Stimulated activated naive CD8-positive, alpha-beta T cell treated with anti-CD3 and anti-CD28 coated beads, Interleukin-15, amount 100 ng/mL, for 72 hours (primary cell): ENCODE measurements at regions not wholly inside any gene's neighbourhood (a gene's known extent, or its start where the extent isn't known, plus 50 kb on each side); places are given as distances from the start of the nearest gene placed in this dataset.

ENCODE experiments used
- ATAC-seq: fragments of 150-1000 bp; cut with Tn5 transposase; 2 replicates; pipeline ENCODE4 v1.10.0; 2021; ENCODE audit warnings: mild to moderate bottlenecking, moderate library complexity
- DNase-seq, 2 donors: peaks; one replicate each; pipeline ENCODE4 v3.0.0; 2021 to 2022
- H3K27ac Mint-ChIP-seq, 2 donors: one replicate each; pipeline ENCODE4 v1.8.0; 2022; ENCODE audit warnings: mild to moderate bottlenecking in 2 of 2, mixed read lengths in 2 of 2, moderate library complexity in 2 of 2
- H3K27me3 Mint-ChIP-seq: one replicate; pipeline ENCODE4 v1.8.0; 2022; ENCODE audit warnings: mixed read lengths
- H3K4me1 Mint-ChIP-seq: one replicate; pipeline ENCODE4 v1.8.0; 2022; ENCODE audit warnings: mild to moderate bottlenecking, mixed read lengths
- H3K4me3 Mint-ChIP-seq, 2 donors: one replicate each; pipeline ENCODE4 v1.8.0; 2022; ENCODE audit warnings: mild to moderate bottlenecking in 2 of 2, mixed read lengths in 2 of 2, moderate library complexity in 1 of 2
- H3K9me3 Mint-ChIP-seq, 2 donors: one replicate each; pipeline ENCODE4 v1.8.0; 2022; ENCODE audit warnings: mixed read lengths in 2 of 2

DNA sequence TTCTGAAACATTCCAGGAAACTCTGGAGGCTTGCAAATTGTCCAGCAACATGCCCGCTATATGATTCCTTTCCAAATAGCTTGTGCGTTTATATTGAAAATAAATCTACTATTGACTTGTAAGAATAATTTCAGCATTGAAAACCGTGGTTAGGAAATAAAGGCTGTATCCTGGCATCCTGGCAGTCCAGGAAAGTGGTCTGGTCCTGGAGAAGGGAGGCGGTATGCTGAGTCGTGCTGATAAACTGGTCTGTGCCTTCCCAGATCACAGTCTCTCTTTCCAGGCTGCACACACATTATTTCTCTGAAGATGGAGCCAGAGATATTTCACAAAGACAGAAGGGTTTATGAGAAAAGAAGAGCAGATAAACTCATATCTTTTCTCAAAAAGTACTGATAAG, 350.1 kb upstream of the COBL start:
- Mint-ChIP-seq H3K27ac (no peak overlapping the region), H3K4me1 (no peaks in the 10 kb centered on the region), H3K4me3 (no peak overlapping the region), H3K9me3 (peaks cover 0 to 14% of the 10 kb centered on the region in 2 donors), H3K27me3 (no peaks in the 10 kb centered on the region)
- ATAC-seq, result no peak
- no peak for DNase-seq

DNA sequence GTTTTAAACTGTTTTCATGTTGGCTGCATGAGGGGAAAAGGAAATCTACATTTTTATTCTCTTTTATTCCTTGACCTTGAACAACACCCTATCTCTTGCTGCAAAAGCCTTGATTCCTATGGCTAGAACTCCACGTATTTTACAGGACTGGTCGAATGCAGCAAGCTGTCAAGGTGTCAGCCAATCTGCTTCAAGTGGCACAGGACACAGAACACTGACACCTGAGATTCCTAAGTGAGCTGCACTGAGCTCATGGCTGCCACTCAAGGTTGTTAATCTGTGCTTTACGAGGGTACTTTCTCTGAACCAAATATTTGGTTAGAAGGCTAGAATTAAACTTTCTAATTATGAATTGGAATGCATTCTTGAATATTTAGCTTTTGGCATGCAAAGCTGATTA, 349.7 kb upstream of the COBL start:
- no peak for DNase-seq
- no peaks in the 10 kb centered on the region for H3K4me1 Mint-ChIP-seq
- no peak for ATAC-seq
- no peaks in the 10 kb centered on the region for H3K27me3 Mint-ChIP-seq
- H3K4me3 Mint-ChIP-seq, result no peak overlapping the region
- H3K9me3 Mint-ChIP-seq, result peaks cover 0 to 14% of the 10 kb centered on the region in 2 donors
- H3K27ac Mint-ChIP-seq, result no peak overlapping the region

DNA sequence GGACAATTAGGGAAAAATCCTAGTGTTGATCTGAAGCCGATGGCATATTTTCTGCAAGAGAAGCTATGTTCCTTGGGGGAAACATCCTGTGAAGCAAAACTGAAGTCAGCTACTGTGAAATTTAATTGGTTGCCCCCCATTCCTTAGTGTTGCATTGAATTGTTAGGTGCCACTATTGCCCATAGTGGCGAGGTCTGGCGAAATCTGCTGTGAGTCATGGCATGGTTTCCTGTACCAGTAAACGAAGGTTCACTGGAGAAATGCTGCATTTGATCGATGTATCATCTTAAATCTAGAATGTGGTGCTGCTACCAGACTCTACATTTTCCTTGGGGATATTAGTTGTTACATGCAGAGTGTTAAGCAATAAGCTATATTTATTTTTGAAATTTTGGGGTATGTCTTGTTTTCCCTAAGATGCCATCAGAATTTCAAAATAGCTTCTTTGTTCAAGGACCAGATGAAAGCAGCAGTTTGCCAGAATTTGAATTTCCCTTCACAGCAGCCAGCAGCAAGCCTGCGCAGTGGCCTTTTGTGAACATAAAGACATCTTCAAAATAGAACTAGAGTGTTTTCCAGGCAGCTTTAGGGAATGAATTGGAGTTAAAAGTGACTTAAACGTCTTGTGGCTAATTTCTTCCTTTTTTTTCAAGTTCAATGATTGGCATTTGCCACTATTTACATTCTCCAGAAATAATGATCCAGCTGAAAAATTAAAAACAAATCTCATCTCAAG, 348.6 kb upstream of the COBL start:
- H3K4me3 Mint-ChIP-seq, result no peak overlapping the region
- H3K27me3 Mint-ChIP-seq, result no peaks in the 10 kb centered on the region
- H3K27ac Mint-ChIP-seq, result no peak overlapping the region
- H3K4me1 Mint-ChIP-seq, result no peaks in the 10 kb centered on the region
- ATAC-seq (no peak), DNase-seq (no peak)
- peaks cover 0 to 7% of the 10 kb centered on the region in 2 donors for H3K9me3 Mint-ChIP-seq

DNA sequence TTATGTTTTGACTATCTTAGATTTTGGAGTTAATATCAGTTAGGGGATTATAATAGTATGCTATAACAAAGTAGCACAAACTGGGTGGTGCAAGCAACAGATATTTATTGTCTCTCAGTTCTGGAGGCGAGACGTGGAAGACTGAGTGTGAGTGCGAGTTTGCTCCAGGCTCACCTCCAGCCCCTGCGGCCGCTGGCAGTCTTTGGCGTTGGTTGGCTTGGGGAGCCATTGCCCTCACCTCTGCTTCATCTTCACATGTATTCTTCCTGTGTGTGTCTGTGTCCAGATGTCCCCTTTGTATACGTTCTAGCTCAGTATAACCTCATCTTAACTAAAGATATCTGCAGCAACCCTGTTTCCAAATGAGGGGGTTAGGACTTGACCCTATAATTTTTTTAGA, 343.9 kb upstream of the COBL start:
- Mint-ChIP-seq H3K4me3 (no peak overlapping the region), H3K27ac (no peak overlapping the region), H3K4me1 (no peaks in the 10 kb centered on the region), H3K9me3 (no peaks in the 10 kb centered on the region), H3K27me3 (no peaks in the 10 kb centered on the region)
- DNase-seq, result no peak
- no peak for ATAC-seq

DNA sequence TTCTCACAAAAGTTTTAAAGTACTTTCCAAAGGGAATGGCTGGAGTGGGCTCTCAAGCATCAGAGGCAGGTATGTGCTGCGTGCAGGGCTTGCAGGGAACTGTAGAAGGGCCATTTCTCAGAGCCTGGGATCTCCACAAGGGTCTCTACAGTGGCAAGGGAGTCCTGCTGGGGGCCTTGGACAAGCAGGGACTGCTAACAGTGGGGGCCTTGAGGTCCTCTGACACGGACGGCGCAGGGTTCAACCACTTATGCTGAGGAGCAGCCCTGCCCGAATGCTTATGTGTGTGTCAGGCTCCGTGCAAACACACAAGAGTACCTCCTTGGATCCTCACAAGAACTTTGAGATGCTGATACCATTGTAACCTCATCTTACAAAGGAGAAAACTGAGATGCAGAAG, 342.1 kb upstream of the COBL start:
- H3K27ac Mint-ChIP-seq, result no peak overlapping the region
- ATAC-seq, result no peak
- H3K4me1 Mint-ChIP-seq, result no peaks in the 10 kb centered on the region

DNA sequence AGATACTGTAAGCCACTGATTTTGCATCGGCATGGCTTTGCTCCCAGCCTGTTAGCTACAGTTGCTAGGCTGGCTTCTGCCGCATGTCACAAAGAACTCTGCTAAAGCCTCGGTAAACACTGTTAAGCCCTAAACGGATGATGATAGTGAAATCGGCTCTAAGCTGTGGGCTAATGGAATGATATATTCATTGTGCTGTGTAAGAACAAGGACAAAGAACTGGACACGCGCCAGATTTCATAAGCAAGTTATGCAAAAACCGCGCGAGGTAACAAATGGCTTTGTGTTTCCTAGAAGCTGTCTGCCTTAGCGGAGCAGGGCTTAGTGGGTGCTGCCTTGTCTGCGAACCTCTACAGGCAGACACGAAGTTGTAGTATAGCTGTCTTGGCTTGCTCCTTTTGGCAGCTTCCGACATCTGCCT, 331.3 kb upstream of the COBL start:
- Mint-ChIP-seq H3K9me3 (peaks cover 0 to 4% of the 10 kb centered on the region in 2 donors), H3K27ac (no peak overlapping the region), H3K4me1 (no peaks in the 10 kb centered on the region), H3K27me3 (no peaks in the 10 kb centered on the region), H3K4me3 (no peak overlapping the region)
- ATAC-seq (no peak), DNase-seq (no peak)

More for the DNA sequence above, 342.1 kb upstream of the COBL start:
- H3K9me3 Mint-ChIP-seq, result no peaks in the 10 kb centered on the region
- H3K4me3 Mint-ChIP-seq, result no peak overlapping the region
- no peak for DNase-seq
- H3K27me3 Mint-ChIP-seq, result no peaks in the 10 kb centered on the region

DNA sequence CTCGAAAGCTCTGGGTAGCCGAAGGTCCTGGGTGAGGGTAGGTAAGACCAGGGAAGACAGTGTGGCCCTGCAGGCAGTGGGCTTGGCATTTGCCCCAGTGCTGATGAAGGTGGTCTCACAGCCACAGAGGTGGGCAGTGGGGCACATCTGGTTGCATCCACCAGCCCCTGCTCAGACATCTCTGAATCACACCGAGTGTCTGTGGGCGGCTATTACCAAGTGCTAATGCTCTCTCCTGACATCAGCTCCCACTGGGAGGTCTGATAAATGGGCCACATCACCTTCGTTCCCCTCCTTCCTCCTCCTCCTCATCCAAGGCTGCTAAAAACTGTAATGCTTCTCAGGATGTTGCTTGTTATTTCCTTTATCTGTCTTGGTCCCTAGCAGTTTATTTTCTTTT, 330.9 kb upstream of the COBL start:
- no peak overlapping the region for H3K4me3 Mint-ChIP-seq

DNA sequence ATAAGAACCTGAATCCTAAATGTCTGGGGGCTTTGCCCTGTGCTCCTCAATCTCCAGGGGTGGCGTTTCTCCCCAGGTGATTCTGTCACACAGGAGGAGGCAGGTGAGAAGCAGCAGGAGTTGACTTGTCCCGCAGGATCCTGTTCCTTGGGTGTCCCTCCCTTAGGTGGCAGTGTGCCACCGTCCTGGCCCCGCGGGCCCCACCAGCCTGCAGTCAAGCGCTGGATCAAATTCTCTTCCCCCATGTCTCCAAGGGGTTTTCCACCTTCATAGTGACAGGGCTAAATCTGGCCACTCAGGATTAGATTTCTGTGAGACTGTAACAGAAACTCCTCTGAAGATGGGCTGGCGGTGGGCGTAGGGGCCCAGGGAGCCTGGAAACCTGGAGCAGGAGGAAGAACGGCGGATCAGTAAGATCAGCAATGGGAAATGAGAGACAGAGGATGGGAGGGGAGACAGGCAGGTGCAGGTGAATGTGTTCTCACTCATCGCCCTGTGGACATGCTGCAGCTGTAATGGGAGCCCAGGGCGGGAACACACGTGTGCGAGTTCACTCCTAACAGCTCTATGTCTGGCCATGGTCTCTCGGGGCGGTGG, 329.2 kb upstream of the COBL start:
- H3K4me3 Mint-ChIP-seq, result no peak overlapping the region
- H3K9me3 Mint-ChIP-seq, result peaks cover 0 to 4% of the 10 kb centered on the region in 2 donors
- DNase-seq (no peak), ATAC-seq (no peak)
- no peaks in the 10 kb centered on the region for H3K4me1 Mint-ChIP-seq
- no peaks in the 10 kb centered on the region for H3K27me3 Mint-ChIP-seq
- no peak overlapping the region for H3K27ac Mint-ChIP-seq

More for the DNA sequence above, 330.9 kb upstream of the COBL start:
- H3K9me3 Mint-ChIP-seq, result peaks cover 0 to 4% of the 10 kb centered on the region in 2 donors
- H3K4me1 Mint-ChIP-seq, result no peaks in the 10 kb centered on the region
- DNase-seq (no peak), ATAC-seq (no peak)
- H3K27ac Mint-ChIP-seq, result no peak overlapping the region
- no peaks in the 10 kb centered on the region for H3K27me3 Mint-ChIP-seq

DNA sequence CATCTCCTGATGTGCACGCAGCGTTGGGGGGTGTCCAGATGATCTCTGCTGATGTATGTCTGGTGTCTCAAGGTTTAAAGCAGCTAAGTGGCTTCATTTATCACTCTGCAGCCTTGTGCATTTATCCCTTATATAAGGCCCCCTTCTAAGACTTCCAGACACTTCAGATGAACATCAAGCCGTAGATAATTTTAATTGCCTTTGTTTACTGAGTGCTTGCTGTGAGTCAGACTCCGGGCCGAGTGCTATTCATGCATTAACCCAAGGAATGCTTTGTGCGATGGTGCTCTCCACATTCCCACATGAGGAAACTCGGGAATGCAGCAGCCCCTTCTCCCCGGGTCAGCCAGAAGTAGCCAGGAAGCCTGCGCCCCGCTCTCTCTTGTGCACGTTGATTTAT, 328.6 kb upstream of the COBL start:
- ATAC-seq, result no peak
- Mint-ChIP-seq H3K27me3 (no peaks in the 10 kb centered on the region), H3K9me3 (peaks cover 0 to 4% of the 10 kb centered on the region in 2 donors), H3K4me1 (no peaks in the 10 kb centered on the region), H3K27ac (no peak overlapping the region), H3K4me3 (no peak overlapping the region)
- DNase-seq, result no peak

DNA sequence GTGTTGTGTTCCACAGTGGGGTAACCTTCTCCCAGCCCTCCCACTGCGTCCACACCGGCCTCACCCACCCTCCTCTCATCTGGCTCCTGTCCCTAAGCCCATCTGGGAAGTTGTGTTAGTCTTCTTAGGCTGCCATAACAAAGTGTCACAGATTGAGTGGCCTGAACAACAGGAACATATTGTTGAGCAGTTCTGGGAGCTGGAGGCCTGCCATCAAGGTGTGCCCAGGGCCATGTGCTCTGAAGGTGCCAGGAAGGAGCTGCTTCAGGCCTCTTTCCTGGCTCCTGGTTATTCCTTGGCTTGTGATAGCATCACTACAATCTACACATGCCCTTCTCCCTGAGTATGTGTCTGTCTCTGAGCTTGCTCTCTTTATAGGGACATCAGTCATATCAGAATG, 327.6 kb upstream of the COBL start:
- no peaks in the 10 kb centered on the region for H3K4me1 Mint-ChIP-seq
- H3K27ac Mint-ChIP-seq, result no peak overlapping the region
- no peaks in the 10 kb centered on the region for H3K27me3 Mint-ChIP-seq
- no peak for DNase-seq
- no peak for ATAC-seq
- no peak overlapping the region for H3K4me3 Mint-ChIP-seq
- peaks cover 0 to 4% of the 10 kb centered on the region in 2 donors for H3K9me3 Mint-ChIP-seq

DNA sequence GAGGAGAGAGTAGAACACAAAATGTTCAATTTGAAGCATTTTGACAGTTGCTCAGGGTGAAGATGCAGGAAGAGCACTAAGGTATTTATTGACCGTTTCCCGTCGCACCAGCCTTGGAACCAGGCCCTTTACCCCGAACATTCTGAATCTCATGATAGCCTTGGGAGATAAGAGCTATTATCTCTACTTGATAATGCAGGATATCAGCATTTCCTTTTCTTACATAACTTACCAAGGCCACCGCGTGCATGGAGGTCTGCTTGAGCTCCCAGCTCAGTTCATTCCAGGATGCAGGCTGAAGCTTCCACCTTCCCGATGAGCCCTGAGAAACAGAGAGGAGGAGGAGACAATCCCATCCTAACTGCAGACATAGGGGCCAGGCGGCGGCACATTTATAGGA, 324.2 kb upstream of the COBL start:
- Mint-ChIP-seq H3K27ac (no peak overlapping the region), H3K4me1 (no peaks in the 10 kb centered on the region), H3K9me3 (no peaks in the 10 kb centered on the region), H3K4me3 (no peak overlapping the region), H3K27me3 (no peaks in the 10 kb centered on the region)
- ATAC-seq, result no peak
- DNase-seq, result no peak

DNA sequence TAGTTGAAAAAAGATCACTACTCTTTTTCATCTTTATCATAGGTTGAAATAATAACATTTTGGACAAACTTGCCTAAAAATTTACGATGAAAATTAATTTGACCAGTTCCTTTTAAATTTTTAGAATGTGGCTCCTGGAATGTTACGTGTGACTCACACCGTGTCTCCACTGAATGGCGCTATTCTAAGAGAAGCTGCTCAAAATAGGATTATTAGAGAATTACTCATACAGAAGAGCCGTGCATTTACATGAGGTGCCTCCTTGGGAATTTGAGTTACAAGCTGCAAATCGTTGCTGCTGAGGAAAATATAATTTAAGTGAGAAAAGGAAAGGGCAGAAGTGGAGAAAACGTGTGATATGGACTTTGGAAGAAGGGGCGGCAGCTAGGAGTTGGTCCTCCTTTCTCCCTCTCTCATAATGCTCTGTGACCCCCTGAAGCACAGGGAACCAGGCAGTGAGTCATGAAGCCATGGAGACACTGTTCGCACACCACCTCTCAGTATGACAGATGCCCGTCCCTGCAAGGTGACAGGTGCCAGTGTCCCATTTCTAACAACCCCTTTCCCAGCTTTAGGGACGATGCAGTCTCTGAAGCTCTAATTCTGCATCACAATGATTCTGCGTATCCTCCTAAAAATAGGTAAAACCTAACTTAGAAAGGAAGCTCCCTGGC, 323.2 kb upstream of the COBL start:
- no peak overlapping the region for H3K27ac Mint-ChIP-seq
- DNase-seq, result no peak
- no peaks in the 10 kb centered on the region for H3K27me3 Mint-ChIP-seq
- no peak for ATAC-seq
- no peaks in the 10 kb centered on the region for H3K4me1 Mint-ChIP-seq
- no peaks in the 10 kb centered on the region for H3K9me3 Mint-ChIP-seq
- H3K4me3 Mint-ChIP-seq, result no peak overlapping the region

DNA sequence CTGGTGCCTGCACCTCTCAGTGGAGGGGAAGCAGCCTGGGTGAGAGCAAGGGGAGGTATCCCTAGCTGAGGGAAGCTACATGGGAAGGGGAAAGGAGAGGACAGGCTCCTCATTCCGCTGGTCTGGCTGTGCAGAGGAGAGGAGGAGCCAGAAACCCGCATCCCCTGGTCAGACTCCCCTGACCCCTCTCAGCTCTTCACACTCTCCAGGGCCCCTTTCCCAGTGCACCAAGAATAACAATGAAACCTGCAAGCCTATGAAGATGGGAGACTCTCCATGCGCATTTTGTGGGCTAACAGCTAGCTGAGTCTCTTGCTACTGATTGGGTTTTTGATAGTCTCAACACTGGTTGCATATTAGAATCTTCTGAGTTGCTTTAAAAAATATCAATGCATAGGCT, 319.9 kb upstream of the COBL start:
- DNase-seq (no peak), ATAC-seq (no peak)
- no peaks in the 10 kb centered on the region for H3K27me3 Mint-ChIP-seq
- no peaks in the 10 kb centered on the region for H3K4me1 Mint-ChIP-seq
- no peak overlapping the region for H3K27ac Mint-ChIP-seq
- H3K9me3 Mint-ChIP-seq, result peaks cover 0 to 7% of the 10 kb centered on the region in 2 donors
- H3K4me3 Mint-ChIP-seq, result no peak overlapping the region

DNA sequence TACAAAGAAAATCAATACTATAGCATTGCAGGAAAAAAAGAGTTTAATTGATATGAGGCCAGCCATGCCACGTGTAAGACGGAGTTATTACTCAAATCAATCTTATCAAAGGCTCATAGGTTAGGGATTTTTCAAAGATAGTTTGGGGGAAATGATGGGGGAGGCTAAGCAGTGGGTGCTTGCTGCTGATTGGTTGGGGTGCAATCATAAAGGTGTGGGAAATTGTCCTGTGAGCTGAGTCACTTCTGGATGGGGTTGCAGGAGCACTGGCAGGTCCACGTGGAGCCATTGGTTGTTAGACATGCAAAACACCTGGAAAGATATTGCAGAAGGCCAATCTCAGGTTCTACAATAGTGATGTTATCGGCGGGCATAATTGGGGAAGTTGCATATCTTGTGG, 319.2 kb upstream of the COBL start:
- no peaks in the 10 kb centered on the region for H3K4me1 Mint-ChIP-seq

DNA sequence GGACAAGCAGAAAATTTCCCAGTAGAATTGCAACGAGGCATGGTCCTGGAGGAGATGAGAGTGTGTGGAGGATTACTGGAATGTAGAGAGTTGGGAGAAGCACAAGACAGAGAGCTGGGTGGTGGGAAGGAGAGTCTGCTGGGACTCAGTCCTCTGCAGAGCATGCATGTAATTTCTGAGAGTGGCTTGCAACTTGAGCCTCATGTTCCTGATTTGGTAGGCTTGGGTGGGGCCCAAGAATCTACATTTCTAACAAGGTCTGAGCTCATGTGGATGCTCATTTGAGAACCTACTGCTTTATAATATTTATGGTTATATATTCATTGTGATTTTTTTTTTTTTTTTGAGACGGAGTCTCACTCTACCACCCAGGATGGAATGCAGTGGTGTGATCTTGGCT, 317.9 kb upstream of the COBL start:
- ATAC-seq (no peak), DNase-seq (no peak)
- Mint-ChIP-seq H3K9me3 (peaks cover 0 to 15% of the 10 kb centered on the region in 2 donors), H3K27ac (no peak overlapping the region), H3K4me1 (no peaks in the 10 kb centered on the region), H3K4me3 (no peak overlapping the region), H3K27me3 (no peaks in the 10 kb centered on the region)

More for the DNA sequence above, 319.2 kb upstream of the COBL start:
- no peak overlapping the region for H3K4me3 Mint-ChIP-seq
- H3K27ac Mint-ChIP-seq, result no peak overlapping the region
- H3K9me3 Mint-ChIP-seq, result peaks cover 0 to 13% of the 10 kb centered on the region in 2 donors
- DNase-seq (no peak), ATAC-seq (no peak)
- H3K27me3 Mint-ChIP-seq, result no peaks in the 10 kb centered on the region

DNA sequence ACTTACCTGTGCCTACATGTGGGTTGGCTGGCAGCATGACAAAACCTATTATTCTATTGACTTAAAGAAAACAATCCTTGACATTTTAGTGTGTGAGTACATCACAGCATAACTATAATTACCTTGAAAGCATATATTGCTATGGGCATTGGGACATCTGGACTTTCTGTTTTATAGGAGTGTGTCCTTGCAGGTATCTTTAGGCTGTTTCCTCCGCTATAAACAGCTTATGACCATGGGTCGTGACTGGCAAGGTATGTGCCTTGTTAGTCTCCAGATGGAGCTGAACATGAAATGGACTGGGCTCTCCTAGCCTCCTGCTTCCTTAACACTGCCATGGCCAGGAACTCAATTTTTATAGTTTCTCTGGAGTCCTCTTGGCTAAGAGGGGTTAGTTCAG, 317.4 kb upstream of the COBL start:
- DNase-seq, result no peak
- H3K4me1 Mint-ChIP-seq, result no peaks in the 10 kb centered on the region
- no peak overlapping the region for H3K4me3 Mint-ChIP-seq
- ATAC-seq, result no peak
- H3K9me3 Mint-ChIP-seq, result peaks cover 0 to 15% of the 10 kb centered on the region in 2 donors
- no peaks in the 10 kb centered on the region for H3K27me3 Mint-ChIP-seq
- peak overlapping the region in 1 of 2 donors; percentile 1 for H3K27ac Mint-ChIP-seq
